Stimulated activated CD8-positive, alpha-beta memory T cell treated with anti-CD3 and anti-CD28 coated beads, Interleukin-7, amount 100 ng/mL, for 24 hours (primary cell): ENCODE measurements at regions not wholly inside any gene's neighbourhood (a gene's known extent, or its start where the extent isn't known, plus 50 kb on each side); places are given as distances from the start of the nearest gene placed in this dataset.

Source experiments
- DNase-seq: peaks from one replicate; pipeline ENCODE4 v3.0.0-alpha.2; 2020; ENCODE audit warnings: low read depth

DNA sequence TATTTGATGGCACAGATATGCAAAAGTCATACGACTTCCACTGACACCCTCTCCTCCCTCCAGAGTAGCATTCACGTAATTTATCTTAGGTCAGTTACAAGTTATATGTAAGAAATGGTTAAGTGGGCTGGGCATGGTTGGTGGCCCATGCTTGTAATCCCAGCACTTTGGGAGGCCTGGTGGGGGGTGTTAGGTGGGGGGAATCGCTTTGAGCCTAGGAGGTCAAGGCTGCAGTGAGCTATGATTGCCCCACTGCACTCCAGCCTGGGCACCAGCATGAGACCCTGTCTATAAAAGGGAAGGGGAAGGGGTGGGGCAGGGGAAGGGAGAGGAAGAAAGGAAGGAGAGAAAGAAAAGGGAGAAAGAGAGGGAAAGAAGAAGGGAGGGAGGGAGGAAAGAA lies 202.8 kb downstream of the AUH start:
- no peak for DNase-seq

DNA sequence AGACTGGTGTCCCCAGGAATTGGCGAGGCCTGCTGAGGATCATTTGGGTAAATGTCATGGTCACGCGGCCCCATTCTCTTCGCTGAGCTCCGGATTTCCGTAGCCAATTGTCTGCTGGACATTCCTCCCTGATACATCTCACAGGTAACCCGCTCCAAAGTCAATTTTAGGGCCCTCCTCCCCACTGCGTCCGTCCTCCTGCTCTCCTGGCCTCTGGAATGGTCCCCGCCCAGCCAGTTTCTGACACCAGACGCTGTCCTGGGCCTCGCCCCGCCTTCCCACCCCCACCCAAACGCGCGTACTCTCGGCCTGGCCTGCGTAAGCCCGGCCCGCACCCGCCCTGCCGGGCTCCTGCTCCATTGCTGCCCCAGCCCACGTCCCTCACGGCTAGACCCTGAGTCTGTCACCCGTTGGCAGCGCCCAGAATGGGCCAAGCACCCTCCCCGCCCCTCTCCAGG lies 202.0 kb downstream of the AUH start:
- no peak for DNase-seq

- DNase-seq: no peak
Measured at GRCh38 chr9:91160181-91160580, 201.5 kb downstream of the AUH start.

GRCh38 chr9:91160599-91161464 lies 200.9 kb downstream of the AUH start:
- DNase-seq: no peak

GRCh38 chr9:91161465-91162300 lies 200.0 kb downstream of the AUH start:
- DNase-seq: no peak

- DNase-seq: no peak
Measured at GRCh38 chr9:91162311-91162710, 199.4 kb downstream of the AUH start.

DNA sequence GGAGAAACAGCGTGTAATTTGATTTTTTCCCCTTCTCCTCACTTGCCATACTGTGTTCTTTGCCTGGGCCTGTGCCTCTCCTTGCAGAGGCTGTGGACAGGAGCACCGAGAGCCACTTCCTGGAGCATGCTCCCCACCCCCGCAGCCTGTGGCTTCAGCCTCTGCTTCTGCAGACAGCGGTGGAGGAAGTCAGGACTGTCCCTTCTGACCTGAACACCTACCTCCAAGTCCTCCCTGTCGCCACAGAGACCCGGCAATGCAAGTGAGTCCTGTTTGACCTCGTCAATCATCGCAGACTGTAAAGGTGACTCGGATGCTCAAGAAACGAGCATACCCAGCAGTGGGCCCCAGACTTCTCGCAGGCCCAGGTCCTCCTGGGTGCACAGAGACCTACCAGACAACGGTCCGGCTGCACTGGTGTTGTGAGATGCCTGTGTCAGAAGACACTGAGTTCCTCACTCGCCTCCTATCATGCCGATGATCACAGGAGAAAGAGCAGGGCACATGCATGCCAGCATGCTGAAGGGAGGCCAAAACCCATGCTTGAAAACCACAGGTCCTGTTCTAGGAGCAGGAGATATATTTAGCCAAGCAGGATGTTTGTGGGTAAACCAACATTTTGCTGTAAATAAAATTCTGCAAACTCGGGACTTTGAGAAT lies 198.8 kb downstream of the AUH start:
- no peak for DNase-seq

GRCh38 chr9:91163444-91163772 lies 198.3 kb downstream of the AUH start:
- no peak for DNase-seq

DNA sequence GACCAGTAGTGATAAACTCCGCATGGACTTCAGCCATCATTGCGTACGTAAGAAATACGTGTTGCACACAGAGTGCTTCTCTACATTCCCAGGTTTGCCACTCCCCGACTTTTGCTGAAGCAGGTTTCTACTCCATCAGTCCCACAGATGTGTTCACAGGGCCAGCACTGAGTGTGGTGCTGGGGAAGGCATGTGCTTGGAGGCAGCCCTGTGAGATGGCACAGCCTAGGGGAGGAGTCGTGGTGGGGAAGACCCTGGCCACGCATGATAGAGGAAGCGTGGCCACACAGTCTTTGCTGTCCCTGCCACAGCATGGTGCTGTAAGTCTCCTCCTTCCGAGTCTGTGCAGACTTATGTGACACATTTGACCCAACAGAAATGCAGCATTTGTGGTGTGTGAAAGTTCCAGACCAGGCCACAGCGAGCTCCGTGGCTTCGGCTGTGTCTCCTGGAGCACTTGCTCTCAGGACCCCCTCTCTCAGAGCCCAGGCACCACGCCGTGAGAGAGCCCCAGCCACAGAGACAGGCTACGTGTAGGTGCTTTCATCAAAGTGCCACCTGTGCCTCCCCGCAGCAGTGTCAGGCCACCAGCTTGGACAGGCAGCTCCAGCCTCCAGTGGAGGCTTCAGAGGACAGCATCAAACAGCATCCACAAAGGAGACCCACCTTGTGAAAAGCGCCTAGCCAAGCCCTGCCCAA lies 197.8 kb downstream of the AUH start:
- no peak for DNase-seq
